ENCODE measurements at regions not wholly inside any gene's neighbourhood (a gene's known extent, or its start where the extent isn't known, plus 50 kb on each side); places are given as distances from the start of the nearest gene placed in this dataset.

- H2BK5ac ChIP-seq (ENCODE audit: insufficient read length, low read length) = no peak overlapping the region
- H3K23me2 ChIP-seq (ENCODE audit: insufficient read length, low read depth, low read length, poor library complexity, severe bottlenecking) = no peaks in the 10 kb centered on the region
- H3K14ac ChIP-seq (ENCODE audit: insufficient read depth, low read length) = no peak overlapping the region
- no peak overlapping the region for H2AFZ ChIP-seq (ENCODE audit: low read length)
- H3K4me2 ChIP-seq (ENCODE audit: insufficient read depth, insufficient read length, low read length) = no peak overlapping the region
- no peak overlapping the region for H3K4ac ChIP-seq (ENCODE audit: low read depth, low read length)
- H2AK5ac ChIP-seq (ENCODE audit: insufficient read length, low read length) = no peak overlapping the region
- H2BK12ac ChIP-seq (ENCODE audit: insufficient read length, low read depth, low read length) = no peak overlapping the region
- H3K56ac ChIP-seq (ENCODE audit: insufficient read length, low read depth, low read length) = no peak overlapping the region
- no peaks in the 10 kb centered on the region for H3K79me2 ChIP-seq (ENCODE audit: insufficient read depth, low read length)
- H3K23ac ChIP-seq (ENCODE audit: insufficient read length, low read depth, low read length) = no peak overlapping the region
- no CpG with 5 or more reads among the region's 6 CpGs for WGBS (ENCODE audit: extremely low coverage, insufficient read length, low lambda C conversion rate)
- H4K20me1 ChIP-seq (ENCODE audit: control insufficient read depth, insufficient read depth, insufficient read length) = no peaks in the 10 kb centered on the region
- Mint-ChIP-seq H3K4me3 (no peak overlapping the region), H3K4me1 (peaks cover 2 to 19% of the 10 kb centered on the region in 2 experiments; a peak in 2 of 4 replicates), H3K27me3 (ENCODE audit: low read depth) (no peaks in the 10 kb centered on the region), H3K27ac (no peak overlapping the region), H3K9me3 (peaks cover 1 to 2% of the 10 kb centered on the region in 2 experiments; a peak in 3 of 5 replicates), H3K36me3 (ENCODE audit: insufficient read depth in 1 of 3, low read depth in 3 of 3) (peaks cover 1 to 6% (median 3%) of the 10 kb centered on the region in 3 experiments; a peak in 4 of 7 replicates)
- TF ChIP-seq CTCF (conservative IDR thresholded peaks at IDR 0.05) = peak; percentile 74
- H3K9ac ChIP-seq (ENCODE audit: extremely low read depth, insufficient read length, low read length) = no peak overlapping the region
- H4K8ac ChIP-seq (replicated peaks; ENCODE audit: insufficient read length, low read depth, low read length) = no peak overlapping the region
- H3K27ac ChIP-seq (ENCODE audit: insufficient read length, low read depth, low read length) = no peak overlapping the region
- H2BK20ac ChIP-seq (ENCODE audit: low read depth, low read length, poor library complexity, severe bottlenecking) = no peak overlapping the region
- no peaks in the 10 kb centered on the region for H3K79me1 ChIP-seq (ENCODE audit: insufficient read depth, low read depth, low read length, poor library complexity, severe bottlenecking)
- H2BK15ac ChIP-seq (ENCODE audit: low read depth, low read length) = no peak overlapping the region
- no peak overlapping the region for H4K5ac ChIP-seq (ENCODE audit: insufficient read length, low read depth, low read length)
- no peaks in the 10 kb centered on the region for H3K4me1 ChIP-seq (ENCODE audit: insufficient read depth, low read length)
- no peak overlapping the region for H3K18ac ChIP-seq (ENCODE audit: insufficient read length, low read depth, low read length)
- no peak overlapping the region for H3T11ph ChIP-seq (ENCODE audit: low read length)
- H2BK120ac ChIP-seq (ENCODE audit: low read depth, low read length, poor library complexity, severe bottlenecking) = no peak overlapping the region
- no peaks in the 10 kb centered on the region for H3K9me3 ChIP-seq (ENCODE audit: control insufficient read depth, low read depth, low read length)
- H3K27me3 ChIP-seq (ENCODE audit: insufficient read depth, low read length) = no peaks in the 10 kb centered on the region
- no peak overlapping the region for H4K91ac ChIP-seq (ENCODE audit: insufficient read length, low read depth, low read length)
- no peak for DNase-seq
Observed at GRCh38 chr4:112951362-112952312, 97.8 kb upstream of the ANK2 start.

Measured in H9 (cell line).